ENCODE measurements at regions not wholly inside any gene's neighbourhood (a gene's known extent, or its start where the extent isn't known, plus 50 kb on each side); places are given as distances from the start of the nearest gene placed in this dataset.

DNA sequence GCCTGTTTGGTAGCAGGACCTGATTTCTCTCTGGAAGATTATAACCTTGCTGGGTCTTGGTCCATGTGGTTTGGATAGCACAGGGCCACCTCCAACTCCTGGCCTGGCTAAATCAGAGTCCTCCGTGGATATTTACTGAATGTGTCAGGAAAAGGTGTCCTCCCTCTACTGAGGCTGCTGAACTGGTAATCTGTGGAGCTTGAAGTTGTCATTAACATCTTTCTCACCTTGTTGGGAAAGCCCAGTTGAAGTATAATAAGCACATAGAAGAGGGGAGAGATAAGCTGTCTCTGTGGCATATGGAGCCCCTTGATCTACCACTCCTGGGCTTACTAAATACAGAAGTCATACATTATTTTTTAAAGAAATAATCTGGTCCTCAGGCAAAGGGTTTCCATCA is 294.3 kb upstream of the B3GALT2 start:
- H3K36me3 ChIP-seq (ENCODE audit: control insufficient read depth, insufficient read depth, low read length): no peaks in the 10 kb centered on the region
- DNase-seq (ENCODE audit: low read depth) (no peak), FAIRE-seq (no peak)
- no peak overlapping the region for H3K4me3 ChIP-seq (ENCODE audit: low read depth, low read length)
- H3K27me3 ChIP-seq (ENCODE audit: control insufficient read depth, insufficient read depth, low read length): no peaks in the 10 kb centered on the region
- TF ChIP-seq, protein P1, sequence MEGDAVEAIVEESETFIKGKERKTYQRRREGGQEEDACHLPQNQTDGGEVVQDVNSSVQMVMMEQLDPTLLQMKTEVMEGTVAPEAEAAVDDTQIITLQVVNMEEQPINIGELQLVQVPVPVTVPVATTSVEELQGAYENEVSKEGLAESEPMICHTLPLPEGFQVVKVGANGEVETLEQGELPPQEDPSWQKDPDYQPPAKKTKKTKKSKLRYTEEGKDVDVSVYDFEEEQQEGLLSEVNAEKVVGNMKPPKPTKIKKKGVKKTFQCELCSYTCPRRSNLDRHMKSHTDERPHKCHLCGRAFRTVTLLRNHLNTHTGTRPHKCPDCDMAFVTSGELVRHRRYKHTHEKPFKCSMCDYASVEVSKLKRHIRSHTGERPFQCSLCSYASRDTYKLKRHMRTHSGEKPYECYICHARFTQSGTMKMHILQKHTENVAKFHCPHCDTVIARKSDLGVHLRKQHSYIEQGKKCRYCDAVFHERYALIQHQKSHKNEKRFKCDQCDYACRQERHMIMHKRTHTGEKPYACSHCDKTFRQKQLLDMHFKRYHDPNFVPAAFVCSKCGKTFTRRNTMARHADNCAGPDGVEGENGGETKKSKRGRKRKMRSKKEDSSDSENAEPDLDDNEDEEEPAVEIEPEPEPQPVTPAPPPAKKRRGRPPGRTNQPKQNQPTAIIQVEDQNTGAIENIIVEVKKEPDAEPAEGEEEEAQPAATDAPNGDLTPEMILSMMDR (IDR thresholded peaks at IDR 0.05; ENCODE audit: insufficient read depth, low read length, severe bottlenecking): no peak

DNA sequence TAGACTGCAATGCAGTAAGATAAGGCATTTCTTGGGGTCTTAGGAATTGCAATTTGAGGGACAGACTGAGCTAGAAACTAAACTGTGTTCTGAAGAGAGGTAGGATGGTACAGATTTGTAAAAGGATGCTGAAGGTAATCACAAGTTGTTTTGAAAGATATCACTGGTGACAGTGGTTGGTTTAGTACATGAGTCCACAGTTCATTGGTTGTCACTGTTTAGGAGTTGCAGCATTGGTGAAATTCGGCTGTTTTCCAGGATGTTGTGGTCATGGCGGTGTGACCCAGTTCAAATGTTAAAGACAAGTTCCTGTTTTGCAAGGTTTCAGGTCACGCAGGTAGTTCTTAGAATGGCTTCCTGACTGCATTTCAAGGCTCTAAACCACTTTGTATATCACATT is 292.8 kb upstream of the B3GALT2 start:
- H3K27me3 ChIP-seq (ENCODE audit: control insufficient read depth, insufficient read depth, low read length): no peaks in the 10 kb centered on the region
- H3K36me3 ChIP-seq (ENCODE audit: control insufficient read depth, insufficient read depth, low read length): no peaks in the 10 kb centered on the region
- H3K4me3 ChIP-seq (ENCODE audit: low read depth, low read length): no peak overlapping the region
- FAIRE-seq (peak; percentile 52), DNase-seq (ENCODE audit: low read depth) (no peak)
- TF ChIP-seq, protein P1 (IDR thresholded peaks at IDR 0.05; ENCODE audit: insufficient read depth, low read length, severe bottlenecking): no peak

DNA sequence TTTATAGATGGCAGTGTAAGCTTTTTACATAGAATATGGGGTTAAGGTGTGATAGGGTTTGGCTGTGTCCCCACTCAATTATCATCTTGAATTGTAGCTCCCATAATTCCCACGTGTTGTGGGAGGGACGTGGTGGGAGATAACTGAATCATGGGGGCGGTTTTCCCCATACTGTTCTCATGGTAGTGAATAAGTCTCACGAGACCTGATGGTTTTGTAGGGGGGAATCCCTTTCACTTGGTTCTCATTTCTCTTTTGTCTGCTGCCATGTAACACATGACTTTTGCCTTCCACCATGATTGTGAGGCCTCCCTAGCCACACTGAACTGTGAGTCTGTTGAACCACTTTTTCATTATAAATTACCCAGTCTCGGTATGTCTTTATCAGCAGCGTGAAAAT is 290.3 kb upstream of the B3GALT2 start:
- TF ChIP-seq, protein P1 (IDR thresholded peaks at IDR 0.05; ENCODE audit: insufficient read depth, low read length, severe bottlenecking): no peak
- no peak for DNase-seq (ENCODE audit: low read depth)
- H3K4me3 ChIP-seq (ENCODE audit: low read depth, low read length): no peak overlapping the region
- no peak for FAIRE-seq
- H3K27me3 ChIP-seq (ENCODE audit: control insufficient read depth, insufficient read depth, low read length): no peaks in the 10 kb centered on the region
- no peaks in the 10 kb centered on the region for H3K36me3 ChIP-seq (ENCODE audit: control insufficient read depth, insufficient read depth, low read length)

DNA sequence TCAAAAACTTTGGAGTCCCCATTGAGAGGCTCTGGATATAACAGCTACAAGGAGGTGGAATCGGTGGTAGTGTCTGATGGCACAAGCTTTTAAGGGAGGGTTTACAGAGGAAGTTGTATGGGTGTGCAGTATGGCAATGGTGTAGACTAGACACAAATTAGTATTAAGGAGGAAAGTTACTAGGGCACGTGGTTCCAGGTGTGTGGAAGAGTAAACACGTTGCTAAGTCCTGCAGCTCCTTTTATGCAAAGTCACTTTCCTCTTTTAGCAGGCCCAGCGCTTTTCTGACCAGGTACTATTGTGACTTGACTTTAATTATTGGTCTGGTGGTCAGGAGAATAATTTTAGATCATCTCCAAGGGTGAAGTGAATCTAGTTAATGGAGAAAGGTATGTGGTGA is 287.5 kb upstream of the B3GALT2 start:
- Histone ChIP-seq H3K4me3 (ENCODE audit: low read depth, low read length) (no peak overlapping the region), H3K27me3 (ENCODE audit: control insufficient read depth, insufficient read depth, low read length) (no peaks in the 10 kb centered on the region), H3K36me3 (ENCODE audit: control insufficient read depth, insufficient read depth, low read length) (no peaks in the 10 kb centered on the region)
- TF ChIP-seq, protein P1 (IDR thresholded peaks at IDR 0.05; ENCODE audit: insufficient read depth, low read length, severe bottlenecking): no peak
- no peak for DNase-seq (ENCODE audit: low read depth)
- no peak for FAIRE-seq

DNA sequence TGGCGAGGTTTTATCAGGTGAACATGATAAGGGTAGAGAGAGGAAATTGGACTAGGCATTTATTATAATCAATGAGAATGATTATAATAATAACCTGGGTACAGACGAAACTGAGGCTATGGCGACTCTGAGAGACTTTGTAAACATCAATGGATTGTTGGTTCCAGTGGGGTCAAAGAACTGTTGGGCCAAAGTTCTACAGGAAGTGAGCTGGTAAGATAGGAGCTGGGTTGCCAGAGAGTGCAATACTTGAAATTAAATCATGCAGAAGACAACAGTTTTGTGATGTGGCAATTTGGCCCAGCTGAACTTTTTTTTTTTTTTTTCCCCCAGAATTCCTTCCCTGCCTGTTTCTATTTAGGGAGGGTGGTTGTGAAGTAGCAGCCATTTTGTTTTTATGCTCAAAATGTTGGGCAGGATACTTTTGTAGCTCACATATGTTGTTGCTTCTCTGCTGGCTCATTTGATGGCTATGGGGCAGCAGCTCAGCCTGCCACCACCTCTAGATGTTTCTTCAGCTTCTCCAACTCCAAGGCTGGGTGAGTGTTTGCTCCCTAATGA is 286.5 kb upstream of the B3GALT2 start:
- DNase-seq (ENCODE audit: low read depth) (no peak), FAIRE-seq (peak; percentile 77)
- H3K36me3 ChIP-seq (ENCODE audit: control insufficient read depth, insufficient read depth, low read length): no peaks in the 10 kb centered on the region
- H3K27me3 ChIP-seq (ENCODE audit: control insufficient read depth, insufficient read depth, low read length): no peaks in the 10 kb centered on the region
- no peak overlapping the region for H3K4me3 ChIP-seq (ENCODE audit: low read depth, low read length)
- TF ChIP-seq, protein P1 (IDR thresholded peaks at IDR 0.05; ENCODE audit: insufficient read depth, low read length, severe bottlenecking): no peak

DNA sequence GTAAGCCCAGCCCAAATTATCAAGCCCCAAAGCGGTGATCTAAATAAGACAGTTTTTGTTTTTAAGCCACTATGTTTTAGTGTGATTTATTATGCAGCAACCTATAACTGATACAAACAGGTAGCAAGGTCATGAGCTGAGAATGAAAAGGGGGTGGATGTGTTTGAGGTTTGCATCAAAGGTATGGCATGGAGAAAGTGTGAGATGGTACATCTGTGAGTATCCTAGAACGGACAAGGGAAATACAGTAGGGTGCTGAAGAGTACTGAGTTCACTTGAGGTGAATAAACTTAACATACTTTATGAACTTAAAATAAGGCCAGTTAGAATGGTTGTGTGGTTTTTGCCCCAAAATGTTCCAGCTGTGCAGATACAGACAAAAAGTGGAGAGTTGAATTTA is 286.0 kb upstream of the B3GALT2 start:
- Histone ChIP-seq H3K27me3 (ENCODE audit: control insufficient read depth, insufficient read depth, low read length) (no peaks in the 10 kb centered on the region), H3K36me3 (ENCODE audit: control insufficient read depth, insufficient read depth, low read length) (no peaks in the 10 kb centered on the region), H3K4me3 (ENCODE audit: low read depth, low read length) (no peak overlapping the region)
- FAIRE-seq: no peak
- DNase-seq (ENCODE audit: low read depth): no peak
- TF ChIP-seq, protein P1 (IDR thresholded peaks at IDR 0.05; ENCODE audit: insufficient read depth, low read length, severe bottlenecking): no peak

All from bronchial epithelial cell (primary cell).